Neural cell (in vitro differentiated cells): ENCODE measurements at regions not wholly inside any gene's neighbourhood (a gene's known extent, or its start where the extent isn't known, plus 50 kb on each side); places are given as distances from the start of the nearest gene placed in this dataset.

Source experiments
- H2AFZ ChIP-seq: fragments of 200-600, 300-800 bp; sonication (generic), shearing (Covaris generic); 2 replicates; pipeline ENCODE4 v1.6.0; 2014; ENCODE audit warnings: low read depth, mild to moderate bottlenecking, antibody characterized with exemption, low read length, moderate library complexity
- H3F3A ChIP-seq: fragments of 200-600 bp; shearing (Covaris generic); 2 replicates; pipeline ENCODE4 v1.6.1; 2016; ENCODE audit warnings: mild to moderate bottlenecking, moderate library complexity, mixed read lengths, antibody characterized with exemption, low read length; ENCODE audit not compliant: insufficient read depth, poor library complexity, severe bottlenecking
- H3K27ac ChIP-seq: fragments of 200-600, 300-800 bp; sonication (generic), shearing (Covaris generic); 2 replicates; pipeline ENCODE4 v1.5.1; 2014; ENCODE audit warnings: mild to moderate bottlenecking, low read length, moderate library complexity
- H3K27me3 ChIP-seq: fragments of 300-800, 200-600 bp; sonication (generic), shearing (Covaris generic); 2 replicates; pipeline ENCODE4 v1.6.0; 2014; ENCODE audit warnings: mild to moderate bottlenecking, low read depth, low read length, moderate library complexity; ENCODE audit not compliant: insufficient read depth
- H3K36me3 ChIP-seq: fragments of 300-800, 200-600 bp; sonication (generic), shearing (Covaris generic); 2 replicates; pipeline ENCODE4 v1.5.1; 2014; ENCODE audit warnings: mild to moderate bottlenecking, antibody characterized with exemption, low read length, moderate library complexity; ENCODE audit not compliant: insufficient read depth
- H3K4me2 ChIP-seq: fragments of 300-800, 200-600 bp; sonication (generic), shearing (Covaris generic); 2 replicates; pipeline ENCODE4 v1.6.0; 2014; ENCODE audit warnings: mild to moderate bottlenecking, low read length
- H3K4me3 ChIP-seq: fragments of 300-800, 200-600 bp; sonication (generic), shearing (Covaris generic); 2 replicates; pipeline ENCODE4 v1.5.1; 2014; ENCODE audit warnings: mild to moderate bottlenecking, low read length, moderate library complexity
- H3K79me2 ChIP-seq: fragments of 200-600 bp; shearing (Covaris generic); replicated peaks from 2 replicates; pipeline ENCODE4 v1.6.0; 2014; ENCODE audit warnings: mild to moderate bottlenecking, low read length, moderate library complexity; ENCODE audit not compliant: insufficient read depth
- H3K9ac ChIP-seq: fragments of 300-800, 200-600 bp; sonication (generic), shearing (Covaris generic); 2 replicates; pipeline ENCODE4 v1.6.1; 2016; ENCODE audit warnings: mild to moderate bottlenecking, low read length, mixed read lengths
- H3K9me2 ChIP-seq: fragments of 200-600 bp; shearing (Covaris generic); 2 replicates; pipeline ENCODE4 v1.6.1; 2016; ENCODE audit warnings: mild to moderate bottlenecking, low read length, mixed read lengths; ENCODE audit not compliant: insufficient read depth
- H3K9me3 ChIP-seq: fragments of 200-600, 300-800 bp; sonication (generic), shearing (Covaris generic); 2 replicates; pipeline ENCODE4 v1.6.1; 2016; ENCODE audit warnings: mild to moderate bottlenecking, mixed run types, low read length, moderate library complexity, mixed read lengths
- H4K20me1 ChIP-seq: fragments of 200-600 bp; shearing (Covaris generic); 2 replicates; pipeline ENCODE4 v1.6.1; 2016; ENCODE audit warnings: mild to moderate bottlenecking, mixed run types; ENCODE audit not compliant: insufficient read depth
- CTCF ChIP-seq: fragments of 450-650 bp; IDR thresholded peaks from 2 replicates; pipeline ENCODE4 v1.5.1; 2014; ENCODE audit warnings: antibody characterized with exemption, mild to moderate bottlenecking, moderate library complexity; ENCODE audit not compliant: poor library complexity, severe bottlenecking
- EP300 ChIP-seq: fragments of 450-650 bp; conservative IDR thresholded peaks from 2 replicates; pipeline ENCODE4 v1.6.1; 2014; ENCODE audit warnings: antibody characterized with exemption, mild to moderate bottlenecking, moderate library complexity; ENCODE audit not compliant: poor library complexity, severe bottlenecking
- EZH2 ChIP-seq: fragments of 200-600, 300-800 bp; shearing (Covaris generic), sonication (generic); IDR thresholded peaks from 2 replicates; pipeline ENCODE4 v1.6.1; 2014; ENCODE audit warnings: antibody characterized with exemption, low read length, borderline replicate concordance, mild to moderate bottlenecking; ENCODE audit not compliant: insufficient read depth, poor library complexity, severe bottlenecking
- MXI1 ChIP-seq: fragments of 450-650 bp; conservative IDR thresholded peaks from 2 replicates; pipeline ENCODE4 v1.6.1; 2014; ENCODE audit warnings: antibody characterized with exemption, mild to moderate bottlenecking; ENCODE audit not compliant: poor library complexity, severe bottlenecking
- POLR2AphosphoS5 ChIP-seq: IDR thresholded peaks from 2 replicates; pipeline ENCODE4 v1.6.1; 2012
- RAD21 ChIP-seq: fragments of 450-650 bp; conservative IDR thresholded peaks from 2 replicates; pipeline ENCODE4 v1.6.1; 2014; ENCODE audit warnings: antibody characterized with exemption, mild to moderate bottlenecking, moderate library complexity
- REST ChIP-seq: IDR thresholded peaks from 2 replicates; pipeline ENCODE4 v1.6.1; 2012; ENCODE audit warnings: borderline replicate concordance
- SMC3 ChIP-seq: fragments of 450-650 bp; conservative IDR thresholded peaks from 2 replicates; pipeline ENCODE4 v1.6.1; 2014; ENCODE audit warnings: antibody characterized with exemption, mild to moderate bottlenecking, moderate library complexity; ENCODE audit not compliant: poor library complexity
- TAF1 ChIP-seq: IDR thresholded peaks from 2 replicates; pipeline ENCODE4 v1.6.1; 2012; ENCODE audit warnings: low read depth

GRCh38 chr12:32995623-32996022 is 99.0 kb upstream of the PKP2 start:
- no peak for TF ChIP-seq TAF1
- no peak for TF ChIP-seq POLR2AphosphoS5
- no peak for TF ChIP-seq RAD21
- TF ChIP-seq EP300 = no peak
- no peak for TF ChIP-seq MXI1
- TF ChIP-seq SMC3 = no peak
- no peak for TF ChIP-seq EZH2
- no peak for TF ChIP-seq REST
- TF ChIP-seq CTCF = no peak
- Histone ChIP-seq H3K27ac (no peak overlapping the region), H3K36me3 (no peaks in the 10 kb centered on the region), H3F3A (no peaks in the 10 kb centered on the region), H3K9ac (no peak overlapping the region), H3K4me3 (no peak overlapping the region), H3K27me3 (no peaks in the 10 kb centered on the region), H2AFZ (no peak overlapping the region), H3K4me2 (no peak overlapping the region), H3K9me2 (no peaks in the 10 kb centered on the region), H4K20me1 (no peaks in the 10 kb centered on the region), H3K79me2 (no peaks in the 10 kb centered on the region), H3K9me3 (no peaks in the 10 kb centered on the region)

GRCh38 chr12:32993404-32993803 is 96.8 kb upstream of the PKP2 start:
- Histone ChIP-seq H3K4me2 (no peak overlapping the region), H3F3A (no peaks in the 10 kb centered on the region), H3K79me2 (no peaks in the 10 kb centered on the region), H4K20me1 (no peaks in the 10 kb centered on the region), H3K9ac (no peak overlapping the region), H3K36me3 (no peaks in the 10 kb centered on the region), H3K9me2 (no peaks in the 10 kb centered on the region), H3K27me3 (no peaks in the 10 kb centered on the region), H3K4me3 (no peak overlapping the region), H3K27ac (no peak overlapping the region), H3K9me3 (no peaks in the 10 kb centered on the region), H2AFZ (no peak overlapping the region)
- TF ChIP-seq CTCF = no peak
